B cell (primary cell): ENCODE measurements at regions not wholly inside any gene's neighbourhood (a gene's known extent, or its start where the extent isn't known, plus 50 kb on each side); places are given as distances from the start of the nearest gene placed in this dataset.

Source experiments
- ATAC-seq: fragments of 200-7000 bp; cut with Tn5 transposase; one replicate; pipeline ENCODE4 v1.10.0; 2021; ENCODE audit warnings: low read depth, mild to moderate bottlenecking, moderate number of reproducible peaks, moderate library complexity
- CTCF ChIA-PET: fragments of 350-600 bp; sonication (Branson Sonifier 250); formaldehyde crosslinking; loops from one replicate; lab custom pipeline; 2021; ENCODE audit warnings: antibody characterized with exemption, inconsistent platforms; lab: Charles Lee
- POLR2A ChIA-PET: fragments of 350-600 bp; sonication (Branson Sonifier 250); formaldehyde crosslinking; loops from one replicate; lab custom pipeline; 2021; ENCODE audit warnings: antibody characterized with exemption; lab: Charles Lee
- DNase-seq: peaks from one replicate; pipeline ENCODE4 v3.0.0; 2013
- H2AFZ ChIP-seq: 2 replicates; pipeline ENCODE4 v1.6.1; 2012; ENCODE audit warnings: mild to moderate bottlenecking, low read depth, low read length; ENCODE audit not compliant: insufficient read depth, poor library complexity, severe bottlenecking
- H3K27ac ChIP-seq, 2 donors: 1 replicate in 1 of 2; 2 replicates in 1 of 2; pipeline ENCODE4 v1.5.1; 2012 to 2013; ENCODE audit warnings: low read length in 2 of 2, mild to moderate bottlenecking in 2 of 2, moderate library complexity in 1 of 2
- H3K27me3 ChIP-seq, 4 experiments: fragments of 200-600 bp in 1 of 4; sonication (generic) in 1 of 4; replicated peaks in 1 of 4; 1 replicate in 2 of 4; 2 replicates in 2 of 4; pipeline versions ENCODE4 v1.6.1 to v1.7.0; 2013 to 2016; ENCODE audit warnings: low read length in 3 of 4, mild to moderate bottlenecking in 2 of 4, mixed read lengths in 1 of 4, moderate library complexity in 1 of 4; ENCODE audit not compliant: insufficient read depth in 4 of 4, control insufficient read depth in 3 of 4; ENCODE audit errors: control extremely low read depth in 1 of 4
- H3K36me3 ChIP-seq, 2 experiments: replicated peaks in 1 of 2; 1 replicate in 1 of 2; 2 replicates in 1 of 2; pipeline versions ENCODE4 v1.6.1 to v1.7.1; 2013; ENCODE audit warnings: low read length in 1 of 2; ENCODE audit not compliant: insufficient read depth in 2 of 2, control insufficient read depth in 1 of 2; ENCODE audit errors: control extremely low read depth in 1 of 2, extremely low read depth in 1 of 2
- H3K4me1 ChIP-seq, 2 donors: fragments of 200-600 bp in 1 of 2; sonication (generic) in 1 of 2; 1 replicate in 1 of 2; 2 replicates in 1 of 2; pipeline versions ENCODE4 v1.5.1 to v1.6.1; 2013 to 2017; ENCODE audit warnings: low read length in 2 of 2; ENCODE audit not compliant: control insufficient read depth in 2 of 2, insufficient read depth in 2 of 2
- H3K4me2 ChIP-seq: replicated peaks from 2 replicates; pipeline ENCODE3; 2012; ENCODE audit warnings: mild to moderate bottlenecking, low read depth, low read length; ENCODE audit not compliant: poor library complexity, severe bottlenecking
- H3K4me3 ChIP-seq, 5 experiments: fragments of 200-600 bp in 1 of 5; sonication (generic) in 1 of 5; 1 replicate in 3 of 5; 2 replicates in 2 of 5; pipeline versions ENCODE4 v1.5.1 to v1.7.0; 2011 to 2016; ENCODE audit warnings: low read length in 4 of 5, mild to moderate bottlenecking in 4 of 5, low read depth in 2 of 5, control low read depth in 1 of 5, moderate library complexity in 1 of 5; ENCODE audit not compliant: insufficient read depth in 1 of 5; ENCODE audit errors: control extremely low read depth in 1 of 5, extremely low read depth in 1 of 5
- H3K79me2 ChIP-seq: fragments of 200-600 bp; sonication (generic); one replicate; pipeline ENCODE4 v1.6.0; 2016; ENCODE audit warnings: low read length; ENCODE audit not compliant: control insufficient read depth, insufficient read depth
- H3K9ac ChIP-seq: fragments of 200-600 bp; sonication (generic); 2 replicates; pipeline ENCODE4 v1.6.1; 2017; ENCODE audit warnings: mild to moderate bottlenecking, low read length, moderate library complexity
- H3K9me3 ChIP-seq, 3 donors: one replicate each; pipeline versions ENCODE4 v1.6.1 to v1.7.1; 2013; ENCODE audit warnings: low read length in 2 of 3; ENCODE audit not compliant: control insufficient read depth in 2 of 3, insufficient read depth in 1 of 3; ENCODE audit errors: control extremely low read depth in 1 of 3
- H4K20me1 ChIP-seq: 2 replicates; pipeline ENCODE4 v1.6.0; 2012; ENCODE audit warnings: mild to moderate bottlenecking, low read length; ENCODE audit not compliant: insufficient read depth, control insufficient read depth, poor library complexity, severe bottlenecking
- H3K27ac Mint-ChIP-seq: one replicate; pipeline ENCODE4 v1.8.0; 2021; ENCODE audit warnings: mixed read lengths
- H3K27me3 Mint-ChIP-seq: one replicate; pipeline ENCODE4 v1.8.0; 2021; ENCODE audit warnings: mixed read lengths
- H3K4me1 Mint-ChIP-seq: one replicate; pipeline ENCODE4 v1.8.0; 2021; ENCODE audit warnings: mixed read lengths
- H3K4me3 Mint-ChIP-seq: one replicate; pipeline ENCODE4 v1.8.0; 2021; ENCODE audit warnings: mixed read lengths
- H3K9me3 Mint-ChIP-seq: one replicate; pipeline ENCODE4 v1.8.0; 2022; ENCODE audit warnings: mixed read lengths; ENCODE audit not compliant: insufficient read depth
- CTCF ChIP-seq: fragments of 200-600 bp; IDR thresholded peaks from one replicate; pipeline ENCODE4 v1.8.0; 2022; ENCODE audit warnings: antibody characterized with exemption, mild to moderate bottlenecking
- EZH2 ChIP-seq: IDR thresholded peaks from 2 replicates; pipeline ENCODE4 v1.6.1; 2012; ENCODE audit warnings: borderline replicate concordance, low read depth, mild to moderate bottlenecking, moderate library complexity, low read length; ENCODE audit not compliant: insufficient read depth, poor library complexity, severe bottlenecking
- WGBS: methylation state at CpG from one replicate; pipeline ENCODE4 v1.1.5; 2013; ENCODE audit warnings: missing lambda C conversion rate; ENCODE audit not compliant: insufficient coverage; 5-methylcytosine and 5-hydroxymethylcytosine counted together
- intact Hi-C: fragments of 100-400 bp; cut with micrococcal nuclease; formaldehyde crosslinking; loops from one replicate; pipeline ENCODE4 v1.10.0; 2022

GRCh38 chr7:159207393-159207792 lies 62.7 kb upstream of the VIPR2 start:
- ChIA-PET POLR2A (no interaction called here), CTCF (no interaction called here)
- H3K4me3 ChIP-seq = no peak overlapping the region
- no peak overlapping the region for H3K9ac ChIP-seq
- 76% methylated on average over 5 of the region's 5 CpGs for WGBS
- no peak overlapping the region for H3K27ac ChIP-seq
- H3K27ac Mint-ChIP-seq = no peak overlapping the region
- DNase-seq (no peak), ATAC-seq (no peak)
- no peaks in the 10 kb centered on the region for H3K36me3 ChIP-seq
- H4K20me1 ChIP-seq = no peaks in the 10 kb centered on the region
- no peaks in the 10 kb centered on the region for H3K9me3 Mint-ChIP-seq
- no peak for TF ChIP-seq CTCF
- no peak overlapping the region for H3K4me3 Mint-ChIP-seq
- H3K9me3 ChIP-seq = peaks cover 0 to 6% (median 0%) of the 10 kb centered on the region in 3 donors
- intact Hi-C loops = no loop called here
- H3K27me3 ChIP-seq = no peaks in the 10 kb centered on the region
- no peak overlapping the region for H2AFZ ChIP-seq
- H3K4me2 ChIP-seq = no peak overlapping the region
- H3K27me3 Mint-ChIP-seq = no peaks in the 10 kb centered on the region
- H3K4me1 Mint-ChIP-seq = no peaks in the 10 kb centered on the region
- H3K79me2 ChIP-seq = no peaks in the 10 kb centered on the region
- no peaks in the 10 kb centered on the region for H3K4me1 ChIP-seq

- CTCF ChIA-PET = no interaction called here
These were observed 61.2 kb upstream of the VIPR2 start for GRCh38 chr7:159205833-159206232.

More at GRCh38 chr7:159205833-159206232, 61.2 kb upstream of the VIPR2 start:
- no peak overlapping the region for H3K27ac Mint-ChIP-seq
- Histone ChIP-seq H3K9me3 (peaks cover 0 to 6% (median 0%) of the 10 kb centered on the region in 3 donors), H3K79me2 (no peaks in the 10 kb centered on the region), H3K4me2 (no peak overlapping the region), H3K27me3 (no peaks in the 10 kb centered on the region), H2AFZ (no peak overlapping the region), H3K4me1 (no peaks in the 10 kb centered on the region), H3K27ac (no peak overlapping the region), H4K20me1 (no peaks in the 10 kb centered on the region), H3K9ac (no peak overlapping the region), H3K4me3 (no peak overlapping the region), H3K36me3 (no peaks in the 10 kb centered on the region)
- DNase-seq (no peak), ATAC-seq (no peak)
- no peaks in the 10 kb centered on the region for H3K4me1 Mint-ChIP-seq
- intact Hi-C loops = no loop called here
- POLR2A ChIA-PET = no interaction called here
- TF ChIP-seq EZH2 (no peak), CTCF (no peak)
- H3K9me3 Mint-ChIP-seq = no peaks in the 10 kb centered on the region
- no peaks in the 10 kb centered on the region for H3K27me3 Mint-ChIP-seq
- H3K4me3 Mint-ChIP-seq = no peak overlapping the region
- WGBS = 85% methylated on average over 5 of the region's 5 CpGs
